HEK293T (cell line): ENCODE measurements at regions not wholly inside any gene's neighbourhood (a gene's known extent, or its start where the extent isn't known, plus 50 kb on each side); places are given as distances from the start of the nearest gene placed in this dataset.

ENCODE experiments used
- CTCF ChIA-PET: fragments of 350-600 bp; formaldehyde crosslinking; extraction: SDS; loops from one replicate; lab custom pipeline; 2021; ENCODE audit warnings: antibody characterized with exemption, inconsistent platforms; lab: Yijun Ruan, JAX
- POLR2A ChIA-PET: fragments of 350-600 bp; formaldehyde crosslinking; extraction: SDS; loops from one replicate; lab custom pipeline; 2020; ENCODE audit warnings: antibody characterized with exemption, inconsistent platforms; lab: Yijun Ruan, JAX
- DNase-seq: peaks from one replicate; pipeline ENCODE4 v3.0.0; 2012; ENCODE audit warnings: mixed read lengths; ENCODE audit errors: extremely low spot score
- ARNT ChIP-seq: fragments of 450-650 bp; IDR thresholded peaks from 2 replicates; pipeline ENCODE4 v1.6.1; 2017; ENCODE audit warnings: mild to moderate bottlenecking
- BHLHE40 ChIP-seq: fragments of 450-650 bp; IDR thresholded peaks from 2 replicates; pipeline ENCODE4 v1.6.1; 2016; ENCODE audit warnings: mild to moderate bottlenecking, moderate library complexity, borderline replicate concordance
- CTBP1 ChIP-seq: fragments of 450-650 bp; IDR thresholded peaks from 2 replicates; pipeline ENCODE4 v1.6.1; 2016; ENCODE audit warnings: borderline replicate concordance
- ELF4 ChIP-seq: fragments of 450-650 bp; IDR thresholded peaks from 2 replicates; pipeline ENCODE4 v1.6.1; 2017; ENCODE audit warnings: antibody characterized with exemption
- FOXA1 ChIP-seq: fragments of 450-650 bp; IDR thresholded peaks from 2 replicates; pipeline ENCODE4 v1.6.1; 2016; ENCODE audit warnings: mild to moderate bottlenecking
- FOXK2 ChIP-seq: fragments of 450-650 bp; IDR thresholded peaks from 2 replicates; pipeline ENCODE4 v1.6.1; 2016; ENCODE audit warnings: mild to moderate bottlenecking
- FOXM1 ChIP-seq: fragments of 450-650 bp; IDR thresholded peaks from 2 replicates; pipeline ENCODE4 v1.6.1; 2017; ENCODE audit warnings: mild to moderate bottlenecking, borderline replicate concordance
- HDGF ChIP-seq: fragments of 450-650 bp; IDR thresholded peaks from 2 replicates; pipeline ENCODE4 v1.6.1; 2017; ENCODE audit warnings: antibody characterized with exemption, borderline replicate concordance
- L3MBTL2 ChIP-seq: fragments of 450-650 bp; conservative IDR thresholded peaks from 2 replicates; pipeline ENCODE4 v1.6.1; 2016; ENCODE audit warnings: mild to moderate bottlenecking
- LEF1 ChIP-seq: fragments of 450-650 bp; IDR thresholded peaks from 2 replicates; pipeline ENCODE4 v1.6.1; 2017; ENCODE audit warnings: mild to moderate bottlenecking, borderline replicate concordance
- NFRKB ChIP-seq: fragments of 450-650 bp; IDR thresholded peaks from 2 replicates; pipeline ENCODE4 v1.6.1; 2016; ENCODE audit warnings: mild to moderate bottlenecking, moderate library complexity
- PKNOX1 ChIP-seq: fragments of 450-650 bp; IDR thresholded peaks from 2 replicates; pipeline ENCODE4 v1.6.1; 2016
- SP1 ChIP-seq: fragments of 450-650 bp; IDR thresholded peaks from 2 replicates; pipeline ENCODE4 v1.6.1; 2017
- SUZ12 ChIP-seq: fragments of 450-650 bp; IDR thresholded peaks from 2 replicates; pipeline ENCODE4 v1.6.1; 2016; ENCODE audit warnings: mild to moderate bottlenecking
- TARDBP ChIP-seq: fragments of 450-650 bp; IDR thresholded peaks from 2 replicates; pipeline ENCODE4 v1.6.1; 2016
- ZNF384 ChIP-seq: fragments of 450-650 bp; IDR thresholded peaks from 2 replicates; pipeline ENCODE4 v1.6.1; 2016

DNA sequence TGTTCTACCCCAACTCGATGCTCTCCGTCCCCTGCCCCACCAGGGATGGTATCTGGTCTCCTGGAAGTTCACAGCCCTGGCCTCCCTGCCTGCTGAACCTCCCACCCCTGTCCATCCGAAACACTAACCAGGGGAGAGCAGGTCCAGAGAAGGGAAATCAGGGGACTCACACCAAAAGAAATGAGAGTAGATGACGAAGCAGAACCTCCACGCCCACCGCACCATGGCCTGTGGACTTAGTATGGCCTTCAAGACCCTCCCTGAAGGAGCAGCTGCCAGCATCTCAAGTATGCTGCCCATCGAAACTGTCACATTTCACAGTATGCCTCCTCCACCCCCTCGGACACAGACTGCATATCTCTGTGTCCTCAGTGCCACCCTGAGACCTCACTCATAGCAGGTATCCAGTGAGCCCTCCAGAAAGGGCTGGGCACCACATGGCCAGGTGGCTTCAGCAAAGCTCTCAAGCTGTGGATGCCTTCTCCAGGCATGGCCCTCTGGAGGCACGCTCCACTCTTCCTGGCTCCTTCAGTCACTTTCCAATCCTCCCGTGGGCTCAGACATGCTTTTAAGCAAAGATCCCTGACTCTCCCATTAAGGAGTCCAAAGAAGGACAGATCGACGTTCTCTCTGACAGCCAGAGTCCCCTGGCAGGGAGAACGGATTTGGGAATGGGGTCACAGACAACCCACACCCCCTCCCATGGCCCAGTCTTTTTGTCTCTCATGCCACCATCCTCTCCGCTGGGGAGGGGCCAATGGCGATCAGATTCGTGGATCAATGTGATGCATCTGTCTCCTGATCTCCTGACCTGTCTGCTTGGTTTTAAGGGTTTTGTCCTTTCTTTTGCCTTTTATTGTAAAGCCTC lies 158.4 kb downstream of the ANKRD60 start:
- DNase-seq, result no peak
- TF ChIP-seq LEF1, result no peak
- TF ChIP-seq ELF4, result no peak
- no peak for TF ChIP-seq NFRKB
- no peak for TF ChIP-seq ZNF384
- no peak for TF ChIP-seq ARNT
- no peak for TF ChIP-seq TARDBP
- TF ChIP-seq FOXM1, result no peak
- TF ChIP-seq PKNOX1, result no peak
- no peak for TF ChIP-seq CTBP1
- TF ChIP-seq BHLHE40, result no peak
- no peak for TF ChIP-seq SUZ12
- no peak for TF ChIP-seq FOXA1
- ChIA-PET CTCF (no interaction called here), POLR2A (no interaction called here)

GRCh38 chr20:58069207-58069606 lies 159.2 kb downstream of the ANKRD60 start:
- CTCF ChIA-PET, result no interaction called here
- no peak for TF ChIP-seq NFRKB
- no peak for TF ChIP-seq SUZ12
- TF ChIP-seq PKNOX1, result no peak
- no peak for TF ChIP-seq TARDBP
- TF ChIP-seq LEF1, result no peak
- no peak for TF ChIP-seq ELF4
- no peak for DNase-seq
- POLR2A ChIA-PET, result no interaction called here

- no peak for DNase-seq
- ChIA-PET POLR2A (no interaction called here), CTCF (interaction anchor here (0.7 kb wide), 1 partner anchor 22 kb away, joined by 3 read pairs; no protein-coding TSS in a partner anchor)
- no peak for TF ChIP-seq SP1
- TF ChIP-seq PKNOX1, result no peak
- TF ChIP-seq CTBP1, result no peak
- TF ChIP-seq FOXM1, result no peak
- no peak for TF ChIP-seq BHLHE40
- no peak for TF ChIP-seq NFRKB
- TF ChIP-seq FOXK2, result no peak
- TF ChIP-seq HDGF, result no peak
- TF ChIP-seq L3MBTL2, result no peak
- TF ChIP-seq SUZ12, result no peak
- TF ChIP-seq ZNF384, result no peak
- no peak for TF ChIP-seq TARDBP
- no peak for TF ChIP-seq LEF1
- no peak for TF ChIP-seq ELF4
- no peak for TF ChIP-seq ARNT
- no peak for TF ChIP-seq FOXA1
These were observed 162.7 kb downstream of the ANKRD60 start for GRCh38 chr20:58065508-58066361.

GRCh38 chr20:58064411-58065010 lies 163.9 kb downstream of the ANKRD60 start:
- TF ChIP-seq PKNOX1 (no peak), SP1 (no peak), CTBP1 (no peak), ELF4 (no peak), FOXM1 (no peak), FOXK2 (no peak), TARDBP (no peak), FOXA1 (no peak), SUZ12 (no peak), L3MBTL2 (no peak), NFRKB (no peak), LEF1 (no peak), ARNT (no peak), ZNF384 (no peak), BHLHE40 (no peak), HDGF (no peak)
- ChIA-PET POLR2A (no interaction called here), CTCF (no interaction called here)
- no peak for DNase-seq

DNA sequence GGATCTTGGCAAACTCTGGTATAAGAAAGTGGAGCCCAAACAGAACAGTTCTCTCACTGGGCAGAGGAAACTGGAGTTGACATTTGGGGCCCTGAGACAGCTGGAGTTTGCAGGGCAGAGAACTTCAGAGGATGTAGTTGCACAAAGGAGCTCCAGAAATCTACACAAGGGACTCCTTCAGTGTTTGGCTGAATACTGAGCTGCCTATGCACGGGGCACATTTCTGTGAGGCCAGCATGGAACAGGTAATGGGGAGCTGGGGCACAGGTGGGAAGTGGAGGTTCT lies 169.3 kb downstream of the ANKRD60 start:
- ChIA-PET POLR2A (no interaction called here), CTCF (interaction anchor here (0.6 kb wide), 1 partner anchor 414 kb away, joined by 4 read pairs; no protein-coding TSS in a partner anchor)
- no peak for DNase-seq
- TF ChIP-seq L3MBTL2, result no peak
- no peak for TF ChIP-seq CTBP1
- no peak for TF ChIP-seq BHLHE40
- TF ChIP-seq LEF1, result no peak
- no peak for TF ChIP-seq SP1
- no peak for TF ChIP-seq SUZ12
- TF ChIP-seq HDGF, result no peak
- no peak for TF ChIP-seq ZNF384
- TF ChIP-seq ELF4, result no peak
- TF ChIP-seq NFRKB, result no peak
- no peak for TF ChIP-seq FOXA1
- TF ChIP-seq TARDBP, result no peak
- TF ChIP-seq PKNOX1, result no peak
